Activated CD4-positive, alpha-beta T cell treated with anti-CD3 and anti-CD28 coated beads for 4 hours (primary cell): ENCODE measurements at regions not wholly inside any gene's neighbourhood (a gene's known extent, or its start where the extent isn't known, plus 50 kb on each side); places are given as distances from the start of the nearest gene placed in this dataset.

Experiments
- DNase-seq, 2 donors: peaks; one replicate each; pipeline ENCODE4 v3.0.0-alpha.2; 2020

DNA sequence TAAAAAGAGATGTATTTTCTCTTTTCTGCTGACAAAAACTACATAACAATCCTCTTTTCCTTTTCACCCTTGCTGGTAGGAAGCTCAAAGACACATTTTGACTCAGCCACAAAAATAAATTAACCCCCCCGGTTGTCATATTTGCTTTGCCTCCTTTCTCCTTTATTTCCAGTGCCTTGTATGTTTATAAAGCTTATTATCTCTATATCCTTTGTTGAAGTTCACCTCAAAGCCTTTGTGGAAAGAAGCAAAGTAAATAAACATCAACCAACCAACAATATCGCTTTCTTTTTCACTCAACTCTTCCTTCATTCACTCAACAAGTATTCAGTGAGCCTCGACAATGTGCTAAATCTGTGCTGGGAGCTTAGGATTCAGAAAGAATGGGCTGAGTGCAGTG lies 276.5 kb upstream of the ID2 start:
- DNase-seq = no peak

DNA sequence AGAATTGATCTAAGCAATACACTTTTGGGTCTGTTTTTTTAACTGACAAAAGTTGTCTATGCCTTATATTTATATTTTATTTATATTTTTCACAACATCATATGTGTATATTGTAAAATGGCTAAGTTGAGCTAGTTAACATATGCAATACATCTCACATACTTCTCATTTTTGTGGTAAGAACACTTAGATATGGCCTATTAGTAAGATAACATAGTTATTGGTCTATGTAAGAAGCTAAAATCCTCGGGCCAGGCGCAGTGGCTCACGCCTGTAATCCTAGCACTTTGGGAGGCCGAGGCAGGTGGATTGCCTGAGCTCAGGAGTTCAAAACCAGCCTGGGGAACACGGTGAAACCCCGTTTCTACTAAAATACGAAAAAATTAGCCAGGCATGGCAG lies 275.6 kb upstream of the ID2 start:
- DNase-seq = no peak

DNA sequence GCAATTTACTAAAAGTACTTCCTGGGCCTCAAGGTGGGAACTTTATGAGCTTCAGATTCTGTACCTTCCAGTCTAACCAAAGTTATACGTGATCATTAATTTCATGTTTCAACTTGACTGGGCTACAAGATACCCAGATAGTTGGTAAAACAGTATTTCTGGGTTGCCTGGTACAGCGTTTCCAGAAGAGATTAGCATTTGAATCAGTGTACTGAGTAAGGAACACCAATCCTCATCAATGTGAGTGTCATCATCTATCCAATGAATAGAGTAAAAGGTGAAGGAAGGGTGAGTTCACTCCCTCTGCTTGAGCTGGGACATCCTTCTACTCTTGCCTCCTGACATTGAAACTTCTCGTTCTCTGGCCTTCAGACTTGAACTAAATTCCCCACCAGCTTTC lies 274.5 kb upstream of the ID2 start:
- no peak for DNase-seq

DNA sequence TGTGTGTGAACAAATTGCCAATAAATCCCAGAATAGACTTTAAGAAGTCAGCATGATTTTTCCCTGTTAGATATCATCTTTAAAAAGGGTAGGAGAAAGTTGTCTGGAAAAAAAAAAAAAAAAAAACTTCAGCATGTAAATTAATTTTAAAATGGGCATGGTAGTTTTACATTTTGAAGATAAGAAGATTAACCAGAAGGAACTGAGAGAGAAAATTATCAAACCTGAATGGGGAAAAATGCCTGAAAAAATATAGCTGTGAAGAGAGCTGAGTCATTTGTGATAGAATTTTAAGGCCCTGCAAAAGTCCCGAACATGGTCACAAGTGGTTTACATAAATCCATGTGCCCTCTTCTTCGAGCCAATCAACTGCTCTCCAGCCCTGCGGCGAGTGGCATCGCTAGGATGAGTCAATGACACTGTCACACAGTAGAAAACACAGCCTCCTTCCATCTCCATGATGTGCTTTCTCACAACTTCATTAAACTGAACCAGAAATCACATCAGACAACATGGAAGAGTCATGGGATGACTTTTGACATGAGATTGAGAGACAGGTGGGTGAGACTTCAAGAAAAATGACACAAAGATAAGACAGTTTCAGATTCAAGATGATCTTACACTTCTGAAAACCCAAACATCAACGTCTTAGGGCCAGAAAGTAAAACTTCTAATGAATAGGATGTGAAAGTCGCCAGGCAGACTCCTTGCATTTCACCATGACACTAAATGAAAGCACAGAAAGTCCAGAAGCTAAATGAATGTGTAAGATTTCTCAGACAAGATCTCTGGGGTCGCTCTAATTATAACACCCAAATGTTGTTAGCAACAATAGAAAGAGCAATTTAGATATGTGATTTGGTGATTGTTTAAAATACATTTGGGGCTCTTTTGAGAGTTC lies 273.0 kb upstream of the ID2 start:
- peak; percentile 41 to 44 for DNase-seq

DNA sequence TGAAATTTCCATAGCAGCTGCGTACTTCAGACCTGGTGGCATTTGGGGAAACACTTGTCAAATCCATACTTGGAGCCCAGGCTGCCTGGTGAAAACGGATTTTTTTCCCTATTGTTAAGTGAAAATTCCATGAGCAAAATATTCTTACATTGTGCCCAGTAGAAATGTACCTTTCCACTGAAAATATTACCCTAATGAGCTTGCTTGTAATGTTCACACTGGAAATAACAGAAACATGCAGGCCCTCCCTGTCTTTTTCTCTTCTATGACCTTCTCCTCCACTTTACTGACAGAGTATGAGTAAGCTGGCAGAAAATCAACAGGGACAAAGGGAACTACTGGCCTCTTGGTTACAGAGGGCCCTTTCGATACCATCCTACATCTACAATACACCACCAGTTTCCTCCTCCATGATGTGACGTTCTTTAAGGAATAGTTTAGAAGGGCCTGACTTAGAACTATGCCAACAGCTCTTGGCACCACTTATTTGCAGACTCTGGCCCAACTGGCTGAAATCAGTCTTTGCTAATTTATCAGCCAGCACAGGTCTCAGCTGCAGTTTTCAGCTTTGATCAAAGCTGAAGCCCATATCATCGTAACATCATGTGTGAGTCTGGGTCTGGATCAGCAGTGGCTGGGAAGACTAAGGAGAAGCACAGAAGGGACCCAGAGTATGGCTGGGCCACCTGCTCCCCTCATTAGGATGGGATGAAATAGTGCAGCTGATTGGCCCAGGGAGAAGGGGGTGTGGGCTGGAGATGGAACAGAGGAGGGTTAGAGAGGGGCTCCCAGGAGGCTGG lies 272.2 kb upstream of the ID2 start:
- no peak for DNase-seq

DNA sequence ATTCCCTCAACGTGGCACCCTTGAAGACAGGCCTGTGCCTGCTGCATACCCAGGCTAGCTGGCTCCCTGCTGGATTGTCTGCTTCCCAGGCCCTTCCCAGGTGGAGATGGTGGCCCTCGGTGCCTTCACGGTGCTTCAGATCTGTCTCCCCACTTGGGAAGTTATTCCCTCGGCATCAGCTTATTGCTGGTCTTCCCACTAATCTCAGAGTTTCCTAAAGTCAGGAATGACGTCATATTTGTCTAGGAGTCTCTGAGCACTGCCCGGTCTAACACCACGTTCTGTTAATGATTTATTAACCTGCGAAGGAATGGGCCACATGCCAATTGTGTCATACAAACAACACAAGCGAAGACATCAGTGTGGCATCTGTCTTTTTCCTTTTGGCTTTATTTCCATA lies 269.8 kb upstream of the ID2 start:
- no peak for DNase-seq

DNA sequence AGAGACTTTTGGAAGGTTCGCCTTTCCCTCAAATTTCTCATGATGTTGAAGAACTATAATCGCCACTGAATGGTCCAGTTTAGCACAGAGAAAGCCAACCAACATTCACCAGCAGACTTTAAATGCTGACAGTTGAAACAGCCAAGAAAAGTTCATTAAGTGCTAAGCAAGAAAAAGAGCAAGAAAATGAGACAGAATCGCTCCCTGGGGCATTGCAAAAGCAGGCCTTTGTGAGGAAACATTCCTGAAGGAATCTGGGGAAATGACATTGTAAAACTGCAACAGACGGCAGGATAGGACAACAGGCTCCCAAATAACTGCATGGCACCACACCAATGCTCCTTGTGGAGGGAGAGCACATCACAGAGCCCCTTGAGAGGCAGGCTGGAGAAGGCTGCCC lies 269.3 kb upstream of the ID2 start:
- no peak for DNase-seq

DNA sequence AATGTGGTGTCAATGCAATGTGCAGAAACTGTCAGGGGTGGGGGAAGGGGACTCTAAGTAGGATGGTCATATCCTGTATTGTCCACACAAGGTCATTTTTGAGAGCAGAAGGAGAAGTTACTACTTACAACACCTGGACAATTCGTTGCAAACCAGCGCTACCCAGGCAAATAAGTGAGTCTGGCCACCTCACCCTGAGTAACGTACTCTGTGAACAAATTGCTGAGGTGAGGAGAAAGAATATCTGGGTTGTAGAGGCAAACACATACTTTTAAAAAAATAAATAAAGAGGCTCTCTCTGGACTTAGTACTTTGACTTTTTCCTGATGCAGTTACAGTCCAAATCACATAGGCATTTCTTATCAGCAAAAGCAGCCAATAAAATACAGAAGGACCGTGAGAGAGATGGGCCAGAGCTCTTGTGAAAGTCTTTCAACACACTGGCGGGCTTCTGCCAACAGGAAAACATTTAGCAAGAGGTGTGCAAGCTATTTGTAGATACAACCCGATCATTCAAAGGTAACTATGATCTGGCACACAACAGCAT lies 268.2 kb upstream of the ID2 start:
- no peak for DNase-seq

DNA sequence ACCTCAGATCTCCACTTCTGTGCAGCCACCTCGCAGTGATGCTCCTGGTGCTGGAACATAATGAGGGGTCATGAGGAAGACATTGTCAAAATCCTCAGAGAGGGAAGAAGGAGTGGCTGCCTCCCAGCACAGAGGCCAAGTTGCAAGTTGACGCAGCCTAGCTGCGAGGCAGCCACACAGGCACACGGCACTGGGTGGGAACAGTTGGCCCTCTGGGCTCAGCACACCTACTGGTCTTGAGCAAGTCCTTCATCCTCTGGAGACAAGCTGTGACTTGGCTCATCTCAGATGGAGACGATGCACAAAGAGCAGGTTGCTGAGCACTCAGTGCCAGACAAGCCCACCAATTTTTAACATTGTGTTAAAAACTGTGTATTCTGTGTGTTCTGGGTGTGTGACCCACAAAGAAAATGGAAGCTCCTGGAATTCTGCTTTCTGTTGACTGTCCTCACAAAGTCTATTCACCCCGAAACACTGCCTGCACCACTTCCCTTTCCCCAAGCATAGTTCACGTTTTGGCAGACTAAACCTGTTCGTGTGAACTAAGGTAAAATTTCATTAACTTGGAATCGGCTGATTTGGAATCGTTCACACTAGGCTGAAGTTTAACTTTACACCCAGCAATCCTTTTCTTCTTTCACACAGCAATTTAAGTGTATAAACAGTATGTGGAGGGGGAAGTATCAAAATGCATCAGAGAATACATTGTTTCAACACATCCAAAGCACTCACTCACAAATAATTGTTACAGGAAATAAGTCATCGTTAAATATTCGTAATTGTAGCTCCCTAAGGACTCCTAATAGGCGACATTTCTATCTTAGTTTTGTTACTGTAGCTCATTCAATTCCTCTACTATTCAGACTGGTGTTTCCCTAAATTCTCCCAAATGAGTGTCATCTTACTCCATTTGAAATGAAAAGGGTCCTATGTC lies 266.6 kb upstream of the ID2 start:
- no peak for DNase-seq

DNA sequence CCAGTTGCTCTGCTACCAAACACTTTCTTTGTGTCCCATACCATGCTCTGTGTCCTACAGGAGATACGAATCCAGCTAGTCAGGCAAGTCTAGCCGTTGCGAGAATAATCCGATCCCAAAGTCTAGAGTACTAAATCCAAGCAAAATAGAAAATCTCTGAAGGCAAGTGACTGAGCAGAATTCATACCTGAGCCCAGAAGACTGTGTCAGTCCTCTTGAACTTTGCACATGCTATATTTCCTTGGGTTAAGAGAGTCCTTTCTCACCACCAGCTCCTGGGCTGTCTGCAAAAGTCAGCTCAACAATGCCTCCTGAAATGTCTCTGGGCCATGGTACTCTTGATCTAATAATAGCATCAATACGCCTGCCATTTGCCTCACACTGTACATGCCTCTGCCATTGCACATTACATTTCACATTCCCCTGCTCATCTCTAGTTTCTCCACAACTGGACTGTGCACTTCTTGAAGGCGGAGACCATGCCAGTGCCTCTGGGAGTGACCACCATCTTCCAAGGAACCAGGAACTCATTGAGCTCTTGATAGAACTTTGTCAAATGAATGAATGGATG lies 265.8 kb upstream of the ID2 start:
- DNase-seq = no peak

DNA sequence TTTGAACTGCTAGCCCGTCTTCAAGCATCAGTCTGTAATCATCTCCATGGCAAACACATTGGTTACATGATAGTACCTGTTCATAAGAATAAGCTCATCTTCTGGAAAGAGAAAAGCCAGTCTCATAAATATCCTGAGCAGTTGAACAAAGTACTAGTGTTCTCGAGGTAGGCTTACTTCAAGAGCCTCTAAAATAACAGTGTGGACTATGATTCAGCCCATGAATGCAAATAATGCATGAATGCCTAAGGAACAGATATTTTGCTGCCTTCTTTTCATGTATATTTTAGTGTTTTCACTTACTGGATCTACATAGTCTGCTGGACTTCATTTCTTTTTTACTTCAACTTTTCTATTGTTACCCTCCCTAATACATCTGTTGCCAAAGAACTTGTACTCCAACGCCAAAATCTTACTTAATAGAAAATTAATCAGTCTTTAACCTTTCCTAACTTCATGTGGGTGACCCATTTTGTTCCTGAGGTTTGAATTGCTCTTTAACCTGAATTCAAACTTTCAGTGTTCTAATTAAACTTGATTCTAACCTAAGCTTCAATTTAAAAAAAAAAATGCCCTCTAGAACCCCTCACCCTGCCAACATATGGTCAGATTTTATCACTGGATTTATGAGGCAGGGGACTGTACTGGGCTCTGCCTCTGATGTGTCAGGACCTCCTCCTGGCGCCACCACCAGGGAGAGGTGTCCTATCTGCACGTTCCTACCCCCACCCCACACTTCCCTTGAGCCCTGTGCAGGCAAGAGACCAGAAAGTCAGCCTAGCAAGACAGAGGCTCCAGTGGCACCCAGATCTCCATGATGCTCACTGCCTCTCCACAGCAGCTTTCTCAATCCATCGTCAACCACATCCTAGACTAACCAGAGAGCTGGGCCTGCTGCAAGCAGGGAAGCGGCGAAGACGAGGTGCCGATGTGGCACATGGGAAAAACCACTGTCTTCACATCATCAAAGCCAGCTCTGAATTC lies 264.7 kb upstream of the ID2 start:
- no peak for DNase-seq

DNA sequence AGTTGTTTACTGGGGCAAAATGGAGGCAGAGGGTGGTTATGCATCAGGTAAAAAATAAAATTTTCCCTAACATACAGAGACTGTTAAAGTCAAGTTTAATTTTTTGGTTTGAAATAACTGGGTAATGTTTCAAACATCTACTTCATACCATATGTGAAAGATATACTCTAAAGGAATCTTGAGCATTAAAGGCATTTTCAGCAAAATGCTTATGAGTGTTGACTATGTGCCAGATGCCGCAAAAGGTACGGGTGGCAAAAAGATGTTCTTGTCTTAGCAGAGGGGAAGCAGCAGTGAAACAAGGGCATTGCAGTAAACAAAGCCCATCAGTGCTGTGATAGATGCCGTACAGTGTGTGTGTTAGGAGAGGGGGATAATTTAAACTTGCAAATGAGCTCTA lies 263.1 kb upstream of the ID2 start:
- DNase-seq = no peak

DNA sequence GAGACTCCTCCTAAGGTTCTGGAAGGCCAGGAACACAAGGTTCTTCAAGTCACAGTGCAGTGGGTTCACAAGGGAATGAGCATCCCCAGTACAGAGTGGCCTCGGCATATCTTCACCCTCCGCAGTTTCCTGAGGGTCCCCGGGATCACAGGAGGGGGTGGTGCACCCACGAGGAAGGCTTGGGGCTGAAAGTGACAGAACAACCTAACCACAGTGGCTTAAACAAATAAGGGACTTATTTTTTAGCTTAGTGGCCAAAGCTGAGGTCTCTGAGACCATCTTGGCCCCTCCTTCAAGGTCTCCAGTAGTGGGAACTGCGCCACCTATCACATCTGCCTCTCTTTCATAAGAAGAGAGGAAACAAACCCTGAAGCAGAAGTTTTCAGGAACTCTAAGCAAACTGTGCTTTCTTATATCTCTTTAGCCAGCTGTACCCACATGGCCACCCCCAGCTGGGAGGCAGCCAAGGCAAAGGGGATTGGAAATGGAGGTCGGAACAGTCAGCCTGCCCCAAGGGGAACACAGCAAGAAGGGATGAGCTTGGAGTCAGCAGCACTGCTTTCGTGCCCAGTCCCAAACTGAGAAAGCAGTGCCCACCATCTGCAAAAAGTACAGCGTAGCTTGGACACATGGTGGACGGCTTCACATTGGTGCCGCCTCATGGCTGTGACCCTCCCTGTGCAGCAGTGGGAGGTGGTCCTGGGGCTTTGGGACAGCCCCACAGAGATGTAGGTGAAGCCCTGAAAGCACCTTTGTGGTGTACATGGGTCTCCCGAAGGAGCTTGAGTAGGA lies 260.0 kb upstream of the ID2 start:
- no peak for DNase-seq

DNA sequence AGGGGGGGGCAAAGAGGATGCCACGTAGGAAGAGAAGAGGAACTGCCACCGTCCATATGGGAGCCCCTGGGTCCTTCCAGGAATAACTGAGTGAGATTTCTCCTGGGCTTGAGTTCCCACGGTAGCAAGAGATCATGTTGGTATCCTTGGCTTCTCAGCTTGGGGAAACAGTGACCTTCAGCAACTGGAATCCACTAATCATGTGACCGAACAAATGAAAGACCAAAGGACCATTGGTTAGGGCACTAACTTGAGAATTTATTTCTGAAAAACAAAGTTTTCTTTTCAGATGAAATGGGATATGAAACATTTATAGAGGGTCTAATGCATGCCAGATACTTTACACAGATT lies 259.4 kb upstream of the ID2 start:
- DNase-seq = no peak

DNA sequence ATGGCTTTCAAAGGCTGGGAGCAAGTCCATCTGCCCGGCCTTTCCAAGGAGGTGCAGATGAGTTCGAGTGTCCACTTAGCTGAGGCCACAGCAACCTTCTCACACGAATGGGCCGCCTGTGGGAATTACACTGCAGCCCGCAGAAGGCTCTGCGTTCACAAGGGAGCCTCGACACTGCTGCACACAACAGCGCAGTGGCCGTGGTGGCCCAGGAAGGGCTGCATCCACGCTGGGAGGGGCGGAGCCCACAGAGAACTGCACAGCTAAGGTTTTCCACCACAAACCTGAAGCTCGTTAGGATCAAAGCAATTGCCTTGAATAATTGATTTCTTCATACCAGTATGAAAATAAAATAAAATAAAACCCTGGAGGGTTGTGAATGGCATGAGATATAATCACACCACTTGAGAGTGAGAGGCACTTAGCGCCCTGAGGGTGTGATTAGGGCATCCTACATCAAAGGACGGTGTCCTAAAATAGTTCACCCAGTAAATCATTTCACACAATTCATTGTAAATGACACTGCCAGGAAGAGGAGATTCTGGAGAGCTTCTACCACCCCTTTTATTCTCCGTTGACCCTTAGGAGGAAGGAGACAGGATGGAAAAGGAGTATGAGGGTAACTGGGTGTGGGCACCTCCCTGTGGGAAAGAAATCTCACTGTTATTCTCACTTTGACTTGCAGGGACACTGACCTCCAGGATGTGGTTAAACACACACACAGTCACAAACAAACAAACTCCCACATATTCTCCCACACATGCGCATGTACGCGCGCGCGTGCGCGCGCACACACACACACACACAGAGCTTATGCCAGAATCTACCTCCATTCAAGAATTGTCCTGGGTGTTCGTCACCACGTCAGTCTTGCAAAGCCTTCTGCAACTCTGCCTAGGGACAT lies 256.6 kb upstream of the ID2 start:
- no peak for DNase-seq

DNA sequence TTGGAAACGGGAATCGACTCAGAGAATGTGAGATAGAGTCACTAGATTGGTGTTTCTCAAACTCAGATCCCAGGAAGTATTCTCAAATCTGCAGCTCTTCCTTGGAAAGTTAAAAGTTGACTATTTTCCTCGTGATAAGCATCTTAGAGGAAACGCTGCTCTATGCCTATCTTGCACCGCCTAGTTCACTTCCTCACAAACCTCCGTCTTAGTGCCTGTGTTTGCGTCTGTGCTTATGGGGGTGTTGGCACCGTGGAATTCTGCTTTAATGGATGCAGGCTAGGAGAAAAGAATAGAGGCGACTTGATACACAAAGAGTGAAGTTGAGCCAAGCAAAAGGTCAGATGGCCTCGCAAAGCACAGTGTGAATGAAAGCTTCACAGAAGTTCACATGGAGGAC lies 255.3 kb upstream of the ID2 start:
- no peak for DNase-seq

DNA sequence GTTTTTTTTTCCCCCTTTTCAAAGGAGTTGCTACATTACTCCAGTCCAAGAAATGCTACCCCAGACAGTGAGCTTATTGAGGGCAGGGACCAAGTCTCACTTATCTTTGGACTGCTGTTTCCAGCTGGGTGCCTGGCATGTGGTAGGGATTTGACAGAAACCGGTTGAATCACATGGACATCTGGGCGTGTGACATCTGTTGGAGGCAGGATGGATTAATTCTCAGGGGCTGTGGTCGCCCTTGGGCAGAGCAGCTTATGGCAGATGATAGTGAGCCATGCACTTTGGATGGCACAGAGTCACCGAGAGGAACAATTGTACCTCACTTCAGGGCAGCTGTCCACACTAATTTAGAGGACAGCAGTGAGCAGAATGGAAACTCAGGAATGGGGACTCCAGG lies 254.6 kb upstream of the ID2 start:
- DNase-seq = no peak

DNA sequence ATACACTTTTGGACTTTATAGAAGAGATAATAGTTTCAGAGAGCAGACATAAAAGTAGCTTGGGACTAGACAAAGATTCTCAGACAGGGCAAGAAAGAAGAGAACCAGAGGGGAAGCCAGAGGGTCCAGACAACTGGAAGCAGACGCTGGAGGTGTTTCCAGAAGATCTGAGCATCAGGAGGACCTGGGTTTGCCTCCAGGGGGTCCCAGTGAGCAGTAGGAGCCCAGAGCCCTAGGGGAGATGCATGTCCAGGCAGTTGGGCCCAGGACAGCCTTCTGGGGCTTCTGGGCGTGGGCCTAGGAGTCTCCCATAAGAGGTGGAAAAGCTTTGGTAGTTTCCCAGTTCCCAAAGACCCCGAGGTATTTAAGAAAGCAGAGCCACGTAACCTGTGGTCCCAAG lies 251.2 kb upstream of the ID2 start:
- no peak for DNase-seq

DNA sequence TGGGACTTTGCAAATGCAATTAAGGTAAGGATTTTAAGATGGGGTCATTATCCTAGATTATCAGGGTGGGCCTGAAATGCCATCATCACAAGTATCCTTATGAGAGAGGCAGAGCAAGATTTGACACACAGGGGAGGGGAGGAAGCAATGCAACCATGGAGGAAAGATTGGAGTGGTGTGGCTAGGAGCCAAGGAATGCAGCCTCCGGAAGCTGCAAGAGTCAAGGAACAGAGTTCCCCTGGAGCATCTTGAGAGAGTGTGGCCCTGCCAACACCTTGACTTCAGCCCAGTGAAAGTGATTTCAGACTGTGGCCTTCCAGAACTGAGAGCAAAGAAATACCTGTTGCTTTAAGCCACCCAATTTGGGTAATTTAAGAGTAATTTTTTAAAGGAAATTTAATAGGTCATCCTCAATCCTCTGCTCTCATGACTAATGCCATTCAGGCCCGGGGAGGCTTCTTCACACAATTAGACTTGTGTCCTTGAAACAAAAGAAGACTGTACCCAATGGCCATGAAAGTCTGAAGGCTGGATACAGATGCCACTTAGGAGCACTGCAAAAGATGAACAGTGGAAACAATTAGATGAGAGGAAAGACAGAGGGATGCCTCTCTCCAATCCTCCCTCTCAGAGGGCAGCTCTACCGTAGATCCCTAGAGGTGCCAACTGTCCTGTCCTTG lies 250.3 kb upstream of the ID2 start:
- DNase-seq = no peak
